Caco-2 (cell line): ENCODE measurements at regions not wholly inside any gene's neighbourhood (a gene's known extent, or its start where the extent isn't known, plus 50 kb on each side); places are given as distances from the start of the nearest gene placed in this dataset.

Source experiments
- BruUV-seq: library from RNA; stranded (reverse); fragments of 400-500 nt; replicated peaks from 2 replicates; lab custom pipeline; 2021; lab: Mats Ljungman, UMichigan
- CTCF ChIA-PET: fragments of 300-600 bp; sonication (Branson Sonifier 250); formaldehyde crosslinking; loops from one replicate; lab custom pipeline; 2022; ENCODE audit warnings: antibody characterized with exemption; lab: Charles Lee
- POLR2A ChIA-PET: fragments of 300-600 bp; sonication (Branson Sonifier 250); formaldehyde crosslinking; loops from one replicate; lab custom pipeline; 2022; ENCODE audit warnings: antibody characterized with exemption; lab: Charles Lee
- DNase-seq, 2 experiments: peaks; one replicate each; pipeline versions ENCODE4 v3.0.0 to v3.0.0-alpha.2; 2020 to 2022
- H3K27me3 ChIP-seq: replicated peaks from 2 replicates; pipeline ENCODE4 v1.6.0; 2011; ENCODE audit warnings: low read length; ENCODE audit not compliant: control insufficient read depth, insufficient read depth
- H3K36me3 ChIP-seq: 2 replicates; pipeline ENCODE4 v1.5.1; 2011; ENCODE audit warnings: low read length; ENCODE audit not compliant: control insufficient read depth, insufficient read depth
- H3K4me1 ChIP-seq: fragments of 250-450 bp; sonication (Bioruptor Pico); 2 replicates; pipeline ENCODE4 v1.5.1; 2020; ENCODE audit warnings: mild to moderate bottlenecking
- H3K4me3 ChIP-seq: 2 replicates; pipeline ENCODE4 v1.5.1; 2011; ENCODE audit warnings: low read depth, mild to moderate bottlenecking, control low read depth, low read length
- H3K9me3 ChIP-seq: fragments of 250-450 bp; sonication (Bioruptor Pico); 2 replicates; pipeline ENCODE4 v1.5.1; 2020; ENCODE audit warnings: mild to moderate bottlenecking, moderate library complexity
- H3K27ac Mint-ChIP-seq: one replicate; pipeline ENCODE4 v1.8.0; 2022; ENCODE audit warnings: mixed read lengths; ENCODE audit not compliant: unreplicated experiment
- H3K27me3 Mint-ChIP-seq: one replicate; pipeline ENCODE4 v1.8.0; 2022; ENCODE audit warnings: mixed read lengths; ENCODE audit not compliant: insufficient read depth, unreplicated experiment
- H3K36me3 Mint-ChIP-seq: one replicate; pipeline ENCODE4 v1.8.0; 2022; ENCODE audit warnings: mild to moderate bottlenecking, mixed read lengths; ENCODE audit not compliant: insufficient read depth, unreplicated experiment
- H3K4me1 Mint-ChIP-seq: one replicate; pipeline ENCODE4 v1.8.0; 2022; ENCODE audit warnings: low read depth, mixed read lengths; ENCODE audit not compliant: unreplicated experiment
- H3K4me3 Mint-ChIP-seq: one replicate; pipeline ENCODE4 v1.8.0; 2022; ENCODE audit warnings: mild to moderate bottlenecking, moderate library complexity, mixed read lengths; ENCODE audit not compliant: unreplicated experiment
- H3K9me3 Mint-ChIP-seq: one replicate; pipeline ENCODE4 v1.8.0; 2022; ENCODE audit warnings: mixed read lengths; ENCODE audit not compliant: unreplicated experiment
- CTCF ChIP-seq, 2 experiments: fragments of 200-600 bp in 1 of 2; IDR thresholded peaks; 1 replicate in 1 of 2; 2 replicates in 1 of 2; pipeline versions ENCODE4 v1.5.1 to v1.8.0; 2011 to 2022; ENCODE audit warnings: antibody characterized with exemption in 1 of 2, control low read depth in 1 of 2, inconsistent platforms in 1 of 2, low read depth in 1 of 2, low read length in 1 of 2, mild to moderate bottlenecking in 1 of 2, moderate library complexity in 1 of 2; ENCODE audit not compliant: insufficient read depth in 1 of 2, severe bottlenecking in 1 of 2, unreplicated experiment in 1 of 2
- intact Hi-C: fragments of 100-400 bp; cut with micrococcal nuclease; formaldehyde crosslinking; loops from one replicate; pipeline ENCODE4 v1.10.0; 2022; ENCODE audit not compliant: unreplicated experiment

GRCh38 chr9:109940561-109940960 is 160.6 kb downstream of the PALM2AKAP2 start:
- H3K4me3 Mint-ChIP-seq: no peak overlapping the region
- intact Hi-C loops: no loop called here
- ChIA-PET CTCF (no interaction called here), POLR2A (no interaction called here)
- H3K4me1 ChIP-seq: no peaks in the 10 kb centered on the region; the same call in 1 of the 2 replicates
- no peaks in the 10 kb centered on the region for H3K36me3 Mint-ChIP-seq
- H3K9me3 Mint-ChIP-seq: no peaks in the 10 kb centered on the region
- no peaks in the 10 kb centered on the region for H3K4me1 Mint-ChIP-seq
- no peak for DNase-seq
- TF ChIP-seq CTCF (IDR thresholded peaks at IDR 0.05; ENCODE audit: insufficient read depth in 1 of 2, low read depth in 1 of 2, low read length in 1 of 2, severe bottlenecking in 1 of 2, unreplicated experiment in 1 of 2): no peak
- no TSS peak for BruUV-seq
- H3K27me3 Mint-ChIP-seq: peaks cover 4% of the 10 kb centered on the region
- H3K36me3 ChIP-seq: no peaks in the 10 kb centered on the region
- H3K27ac Mint-ChIP-seq: no peak overlapping the region
- no peaks in the 10 kb centered on the region for H3K27me3 ChIP-seq
- H3K9me3 ChIP-seq: 0 out of 2 replicates have a peak, but pooled peaks cover 5% of the 10 kb centered on the region
- no peak overlapping the region for H3K4me3 ChIP-seq

- H3K9me3 ChIP-seq: 0 out of 2 replicates have a peak, but pooled peaks cover 5% of the 10 kb centered on the region
- H3K4me1 ChIP-seq: no peaks in the 10 kb centered on the region; the same call in 1 of the 2 replicates
- TF ChIP-seq CTCF (IDR thresholded peaks at IDR 0.05; ENCODE audit: insufficient read depth in 1 of 2, low read depth in 1 of 2, low read length in 1 of 2, severe bottlenecking in 1 of 2, unreplicated experiment in 1 of 2): no peak
- H3K36me3 ChIP-seq: no peaks in the 10 kb centered on the region
- intact Hi-C loops: no loop called here
- ChIA-PET CTCF (no interaction called here), POLR2A (no interaction called here)
- H3K27ac Mint-ChIP-seq: no peak overlapping the region
- no peaks in the 10 kb centered on the region for H3K36me3 Mint-ChIP-seq
- H3K4me1 Mint-ChIP-seq: no peaks in the 10 kb centered on the region
- peaks cover 2% of the 10 kb centered on the region for H3K27me3 Mint-ChIP-seq
- H3K27me3 ChIP-seq: no peaks in the 10 kb centered on the region
- no peak overlapping the region for H3K4me3 ChIP-seq
- no peaks in the 10 kb centered on the region for H3K9me3 Mint-ChIP-seq
- no TSS peak for BruUV-seq
- no peak for DNase-seq
- no peak overlapping the region for H3K4me3 Mint-ChIP-seq
Measured at GRCh38 chr9:109941771-109942170, 161.8 kb downstream of the PALM2AKAP2 start.

DNA sequence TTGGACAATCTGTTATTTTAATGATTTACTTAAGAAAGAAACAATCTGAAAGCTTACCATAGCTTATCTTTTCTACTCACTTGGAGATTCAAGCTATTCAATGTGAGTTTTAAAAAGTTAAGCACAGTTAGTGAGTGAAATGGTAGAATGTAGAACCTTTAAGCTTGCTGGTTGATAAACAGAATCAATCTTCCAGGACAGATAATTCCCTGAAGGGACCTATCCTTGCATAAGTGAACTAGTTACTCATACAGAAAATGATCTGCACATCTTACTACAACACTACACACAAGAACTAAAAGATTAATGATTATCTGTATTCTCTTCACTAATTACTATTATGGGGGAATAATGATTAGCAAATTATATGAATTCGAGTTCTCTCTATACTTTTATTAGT is 165.6 kb downstream of the PALM2AKAP2 start:
- BruUV-seq: no TSS peak
- no peaks in the 10 kb centered on the region for H3K4me1 Mint-ChIP-seq
- intact Hi-C loops: no loop called here
- no peaks in the 10 kb centered on the region for H3K27me3 Mint-ChIP-seq
- no peaks in the 10 kb centered on the region for H3K36me3 Mint-ChIP-seq
- H3K27ac Mint-ChIP-seq: no peak overlapping the region
- ChIA-PET CTCF (no interaction called here), POLR2A (no interaction called here)
- 0 out of 2 replicates have a peak, but pooled peaks cover 5% of the 10 kb centered on the region for H3K9me3 ChIP-seq
- TF ChIP-seq CTCF (IDR thresholded peaks at IDR 0.05; ENCODE audit: insufficient read depth in 1 of 2, low read depth in 1 of 2, low read length in 1 of 2, severe bottlenecking in 1 of 2, unreplicated experiment in 1 of 2): no peak
- no peaks in the 10 kb centered on the region for H3K36me3 ChIP-seq
- no peak for DNase-seq
- H3K4me1 ChIP-seq: no peaks in the 10 kb centered on the region
- no peaks in the 10 kb centered on the region for H3K27me3 ChIP-seq
- no peak overlapping the region for H3K4me3 ChIP-seq
- H3K9me3 Mint-ChIP-seq: no peaks in the 10 kb centered on the region
- no peak overlapping the region for H3K4me3 Mint-ChIP-seq
